ENCODE measurements at regions not wholly inside any gene's neighbourhood (a gene's known extent, or its start where the extent isn't known, plus 50 kb on each side); places are given as distances from the start of the nearest gene placed in this dataset.

GRCh38 chr12:66050283-66050576 lies 80.3 kb downstream of the LLPH start:
- no peaks in the 10 kb centered on the region for H3K27me3 ChIP-seq (ENCODE audit: control insufficient read depth, insufficient read depth, low read length)
- no peak for DNase-seq
- H3K4me3 ChIP-seq (ENCODE audit: insufficient read depth, low read depth, low read length): no peak overlapping the region
- H3K36me3 ChIP-seq (replicated peaks; ENCODE audit: control insufficient read depth, insufficient read depth, low read length): no peaks in the 10 kb centered on the region

GRCh38 chr12:66049538-66050282 lies 80.8 kb downstream of the LLPH start:
- Histone ChIP-seq H3K36me3 (replicated peaks; ENCODE audit: control insufficient read depth, insufficient read depth, low read length) (no peaks in the 10 kb centered on the region), H3K27me3 (ENCODE audit: control insufficient read depth, insufficient read depth, low read length) (no peaks in the 10 kb centered on the region), H3K4me3 (ENCODE audit: insufficient read depth, low read depth, low read length) (no peak overlapping the region)
- no peak for DNase-seq

GRCh38 chr12:66048835-66049537 lies 81.6 kb downstream of the LLPH start:
- DNase-seq: no peak
- Histone ChIP-seq H3K27me3 (ENCODE audit: control insufficient read depth, insufficient read depth, low read length) (no peaks in the 10 kb centered on the region), H3K4me3 (ENCODE audit: insufficient read depth, low read depth, low read length) (no peak overlapping the region), H3K36me3 (replicated peaks; ENCODE audit: control insufficient read depth, insufficient read depth, low read length) (no peaks in the 10 kb centered on the region)

- Histone ChIP-seq H3K4me3 (ENCODE audit: insufficient read depth, low read depth, low read length) (no peak overlapping the region), H3K36me3 (replicated peaks; ENCODE audit: control insufficient read depth, insufficient read depth, low read length) (no peaks in the 10 kb centered on the region), H3K27me3 (ENCODE audit: control insufficient read depth, insufficient read depth, low read length) (no peaks in the 10 kb centered on the region)
- DNase-seq: no peak
These were observed 82.2 kb downstream of the LLPH start for GRCh38 chr12:66048218-66048834.

- Histone ChIP-seq H3K4me3 (ENCODE audit: insufficient read depth, low read depth, low read length) (no peak overlapping the region), H3K27me3 (ENCODE audit: control insufficient read depth, insufficient read depth, low read length) (no peaks in the 10 kb centered on the region), H3K36me3 (replicated peaks; ENCODE audit: control insufficient read depth, insufficient read depth, low read length) (no peaks in the 10 kb centered on the region)
- DNase-seq: no peak
These were observed 83.0 kb downstream of the LLPH start for GRCh38 chr12:66047411-66048021.

- no peak for DNase-seq
- Histone ChIP-seq H3K36me3 (replicated peaks; ENCODE audit: control insufficient read depth, insufficient read depth, low read length) (no peaks in the 10 kb centered on the region), H3K4me3 (ENCODE audit: insufficient read depth, low read depth, low read length) (no peak overlapping the region), H3K27me3 (ENCODE audit: control insufficient read depth, insufficient read depth, low read length) (no peaks in the 10 kb centered on the region)
These were observed 85.0 kb downstream of the LLPH start for GRCh38 chr12:66045506-66045905.

GRCh38 chr12:66044731-66045130 lies 85.8 kb downstream of the LLPH start:
- Histone ChIP-seq H3K27me3 (ENCODE audit: control insufficient read depth, insufficient read depth, low read length) (no peaks in the 10 kb centered on the region), H3K36me3 (replicated peaks; ENCODE audit: control insufficient read depth, insufficient read depth, low read length) (no peaks in the 10 kb centered on the region), H3K4me3 (ENCODE audit: insufficient read depth, low read depth, low read length) (no peak overlapping the region)
- DNase-seq: no peak

GRCh38 chr12:66043035-66043434 lies 87.5 kb downstream of the LLPH start:
- Histone ChIP-seq H3K27me3 (ENCODE audit: control insufficient read depth, insufficient read depth, low read length) (no peaks in the 10 kb centered on the region), H3K36me3 (replicated peaks; ENCODE audit: control insufficient read depth, insufficient read depth, low read length) (no peaks in the 10 kb centered on the region), H3K4me3 (ENCODE audit: insufficient read depth, low read depth, low read length) (no peak overlapping the region)
- DNase-seq: no peak

GRCh38 chr12:66041651-66042363 lies 88.7 kb downstream of the LLPH start:
- no peaks in the 10 kb centered on the region for H3K36me3 ChIP-seq (replicated peaks; ENCODE audit: control insufficient read depth, insufficient read depth, low read length)
- no peak overlapping the region for H3K4me3 ChIP-seq (ENCODE audit: insufficient read depth, low read depth, low read length)
- no peaks in the 10 kb centered on the region for H3K27me3 ChIP-seq (ENCODE audit: control insufficient read depth, insufficient read depth, low read length)
- no peak for DNase-seq

- Histone ChIP-seq H3K36me3 (replicated peaks; ENCODE audit: control insufficient read depth, insufficient read depth, low read length) (no peaks in the 10 kb centered on the region), H3K4me3 (ENCODE audit: insufficient read depth, low read depth, low read length) (no peak overlapping the region), H3K27me3 (ENCODE audit: control insufficient read depth, insufficient read depth, low read length) (no peaks in the 10 kb centered on the region)
- DNase-seq: no peak
These were observed 94.2 kb downstream of the LLPH start for GRCh38 chr12:66036317-66036716.

- H3K4me3 ChIP-seq (ENCODE audit: insufficient read depth, low read depth, low read length): no peak overlapping the region
- no peak for DNase-seq
These were observed 95.1 kb downstream of the LLPH start for GRCh38 chr12:66035288-66035966.

GRCh38 chr12:66033151-66033550 lies 97.4 kb downstream of the LLPH start:
- no peaks in the 10 kb centered on the region for H3K27me3 ChIP-seq (ENCODE audit: control insufficient read depth, insufficient read depth, low read length)
- no peaks in the 10 kb centered on the region for H3K36me3 ChIP-seq (replicated peaks; ENCODE audit: control insufficient read depth, insufficient read depth, low read length)
- no peak for DNase-seq
- H3K4me3 ChIP-seq (ENCODE audit: insufficient read depth, low read depth, low read length): no peak overlapping the region

More at GRCh38 chr12:66035288-66035966, 95.1 kb downstream of the LLPH start:
- H3K27me3 ChIP-seq (ENCODE audit: control insufficient read depth, insufficient read depth, low read length): no peaks in the 10 kb centered on the region
- no peaks in the 10 kb centered on the region for H3K36me3 ChIP-seq (replicated peaks; ENCODE audit: control insufficient read depth, insufficient read depth, low read length)

GRCh38 chr12:66032739-66033138 lies 97.8 kb downstream of the LLPH start:
- Histone ChIP-seq H3K36me3 (replicated peaks; ENCODE audit: control insufficient read depth, insufficient read depth, low read length) (no peaks in the 10 kb centered on the region), H3K4me3 (ENCODE audit: insufficient read depth, low read depth, low read length) (no peak overlapping the region), H3K27me3 (ENCODE audit: control insufficient read depth, insufficient read depth, low read length) (no peaks in the 10 kb centered on the region)
- DNase-seq: no peak

- Histone ChIP-seq H3K27me3 (ENCODE audit: control insufficient read depth, insufficient read depth, low read length) (no peaks in the 10 kb centered on the region), H3K36me3 (replicated peaks; ENCODE audit: control insufficient read depth, insufficient read depth, low read length) (no peaks in the 10 kb centered on the region), H3K4me3 (ENCODE audit: insufficient read depth, low read depth, low read length) (no peak overlapping the region)
- no peak for DNase-seq
These were observed 100.3 kb downstream of the LLPH start for GRCh38 chr12:66030217-66030781.
